Neural progenitor cell (in vitro differentiated cells): ENCODE measurements at regions not wholly inside any gene's neighbourhood (a gene's known extent, or its start where the extent isn't known, plus 50 kb on each side); places are given as distances from the start of the nearest gene placed in this dataset.

Experiments used
- CTCF ChIP-seq: fragments of 200-600 bp; sonication (generic); IDR thresholded peaks from 2 replicates; pipeline ENCODE4 v1.5.1; 2017; ENCODE audit warnings: antibody characterized with exemption, mild to moderate bottlenecking
- EZH2 ChIP-seq: fragments of 200-600 bp; sonication (generic); IDR thresholded peaks from 2 replicates; pipeline ENCODE4 v1.6.1; 2017; ENCODE audit warnings: antibody characterized with exemption, mild to moderate bottlenecking, moderate library complexity

- TF ChIP-seq CTCF: no peak
- no peak for TF ChIP-seq EZH2
These were observed 795.4 kb downstream of the TRHDE start for GRCh38 chr12:73067616-73068015.
